SK-N-SH (cell line): ENCODE measurements at regions not wholly inside any gene's neighbourhood (a gene's known extent, or its start where the extent isn't known, plus 50 kb on each side); places are given as distances from the start of the nearest gene placed in this dataset.

Experiments used
- CTCF ChIA-PET: fragments of 300-600, 350-600 bp; formaldehyde crosslinking; extraction: SDS; loops from one replicate; lab custom pipeline; 2021; lab: Yijun Ruan, JAX
- POLR2A ChIA-PET: fragments of 350-600 bp; sonication (Branson Sonifier 250); formaldehyde crosslinking; extraction: SDS; loops from one replicate; lab custom pipeline; 2020; ENCODE audit warnings: antibody characterized with exemption, inconsistent platforms; lab: Yijun Ruan, JAX
- DNase-seq: peaks from one replicate; pipeline ENCODE4 v3.0.0; 2012
- H2AFZ ChIP-seq: fragments of 200-600 bp; sonication (generic); 2 replicates; pipeline ENCODE4 v1.8.1; 2016; ENCODE audit warnings: antibody characterized with exemption, mild to moderate bottlenecking, low read depth
- H3F3A ChIP-seq: fragments of 200-600 bp; sonication (generic); replicated peaks from 2 replicates; pipeline ENCODE3; 2016; ENCODE audit warnings: antibody characterized with exemption, mild to moderate bottlenecking; ENCODE audit not compliant: insufficient read depth
- H3K27ac ChIP-seq, 2 experiments: fragments of 200-500 bp in 1 of 2; fragments of 200-600 bp in 1 of 2; sonication (Bioruptor generic) in 1 of 2; sonication (generic), shearing (Covaris generic) in 1 of 2; 2 replicates each; pipeline versions ENCODE4 v1.5.1 to v1.6.1; 2014 to 2016; ENCODE audit warnings: low read depth in 2 of 2, inconsistent platforms in 1 of 2, low read length in 1 of 2, mild to moderate bottlenecking in 1 of 2, mixed read lengths in 1 of 2
- H3K27me3 ChIP-seq: fragments of 200-600 bp; sonication (generic), shearing (Covaris generic); 2 replicates; pipeline ENCODE4 v1.6.1; 2016; ENCODE audit warnings: mixed run types; ENCODE audit not compliant: insufficient read depth
- H3K36me3 ChIP-seq, 2 experiments: fragments of 200-500 bp in 1 of 2; fragments of 200-600 bp in 1 of 2; sonication (Bioruptor generic) in 1 of 2; sonication (generic) in 1 of 2; replicated peaks in 1 of 2; 2 replicates each; pipeline versions ENCODE3 to v1.5.1; 2014 to 2016; ENCODE audit warnings: low read length in 1 of 2, mild to moderate bottlenecking in 1 of 2; ENCODE audit not compliant: insufficient read depth in 2 of 2, control insufficient read depth in 1 of 2
- H3K4me1 ChIP-seq, 2 experiments: fragments of 200-500 bp in 1 of 2; fragments of 200-600 bp in 1 of 2; sonication (Bioruptor generic) in 1 of 2; sonication (generic), shearing (Covaris generic) in 1 of 2; 2 replicates each; pipeline versions ENCODE4 v1.5.1 to v1.6.1; 2014 to 2016; ENCODE audit warnings: low read depth in 1 of 2, low read length in 1 of 2, mixed run types in 1 of 2; ENCODE audit not compliant: insufficient read depth in 2 of 2, control insufficient read depth in 1 of 2
- H3K4me2 ChIP-seq: fragments of 200-600 bp; sonication (generic), shearing (Covaris generic); 2 replicates; pipeline ENCODE4 v1.6.1; 2017; ENCODE audit warnings: mixed run types
- H3K4me3 ChIP-seq, 2 experiments: fragments of 200-500 bp in 1 of 2; fragments of 200-600 bp in 1 of 2; sonication (Bioruptor generic) in 1 of 2; sonication (generic), shearing (Covaris generic) in 1 of 2; 2 replicates each; pipeline versions ENCODE4 v1.5.1 to v1.8.1; 2014 to 2016; ENCODE audit warnings: low read depth in 2 of 2, inconsistent platforms in 1 of 2, low read length in 1 of 2, mild to moderate bottlenecking in 1 of 2, mixed read lengths in 1 of 2, moderate library complexity in 1 of 2
- H3K79me2 ChIP-seq: fragments of 200-600 bp; sonication (generic); 2 replicates; pipeline ENCODE4 v1.8.1; 2017; ENCODE audit warnings: mild to moderate bottlenecking; ENCODE audit not compliant: insufficient read depth
- H3K9ac ChIP-seq: fragments of 200-600 bp; sonication (generic); 2 replicates; pipeline ENCODE4 v1.6.1; 2017; ENCODE audit warnings: mixed run types
- H3K9me2 ChIP-seq: fragments of 200-600 bp; sonication (generic); 2 replicates; pipeline ENCODE4 v1.6.1; 2017; ENCODE audit warnings: mixed run types
- H3K9me3 ChIP-seq: fragments of 200-600 bp; sonication (generic); 2 replicates; pipeline ENCODE4 v1.6.1; 2017; ENCODE audit warnings: mixed run types, mild to moderate bottlenecking, moderate library complexity
- H4K20me1 ChIP-seq: fragments of 200-600 bp; sonication (generic); 2 replicates; pipeline ENCODE4 v1.6.1; 2017; ENCODE audit warnings: mild to moderate bottlenecking, mixed run types; ENCODE audit not compliant: insufficient read depth
- ELF1 ChIP-seq: IDR thresholded peaks from 2 replicates; pipeline ENCODE4 v1.4.0; 2012
- FOXJ3 ChIP-seq: sonication (generic); formaldehyde crosslinking; IDR thresholded peaks from 2 replicates; pipeline ENCODE4 v1.5.1; 2020; ENCODE audit warnings: mild to moderate bottlenecking, missing genetic modification reagents
- WGBS: methylation state at CpG from one replicate; pipeline ENCODE4 v1.1.6; 2017; ENCODE audit warnings: low lambda C conversion rate; 5-methylcytosine and 5-hydroxymethylcytosine counted together
- TF ChIP-seq, protein P1 (sequence below): IDR thresholded peaks from 2 replicates; pipeline ENCODE4; 2012
- TF ChIP-seq, protein P2 (sequence below): IDR thresholded peaks from 2 replicates; pipeline ENCODE4 v1.6.1; 2012; ENCODE audit warnings: mild to moderate bottlenecking, low read depth, low read length, moderate library complexity
- TF ChIP-seq, protein P3 (sequence below): fragments of 150-350 bp; IDR thresholded peaks from 2 replicates; pipeline ENCODE4 v1.6.1; 2017; ENCODE audit warnings: antibody characterized with exemption, low read length, low read depth, borderline replicate concordance

DNA sequence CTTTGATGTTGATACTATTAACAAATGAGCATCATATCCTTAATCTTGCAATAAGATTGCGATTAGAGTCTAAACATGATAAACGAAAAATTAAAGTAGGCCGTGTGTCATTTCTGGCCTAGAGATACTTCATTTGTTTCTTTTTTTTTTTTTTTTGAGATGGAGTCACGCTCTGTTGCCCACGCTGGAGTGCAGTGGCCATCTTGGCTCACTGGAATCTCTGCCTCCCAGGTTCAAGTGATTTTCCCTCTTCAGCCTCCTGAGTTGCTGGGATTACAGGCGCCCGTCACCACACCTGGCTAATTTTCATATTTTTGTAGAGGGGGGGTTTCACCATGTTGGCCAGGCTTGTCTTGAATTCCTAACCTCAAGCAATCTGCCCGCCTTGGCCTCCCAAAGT lies 446.9 kb downstream of the PCNX1 start:
- Histone ChIP-seq H3K27ac (peak overlapping the region; percentile 37 to 78; a peak in 3 of 4 replicates), H3K79me2 (peaks cover 97% of the 10 kb centered on the region), H2AFZ (no peak overlapping the region), H4K20me1 (no peaks in the 10 kb centered on the region), H3K9me3 (no peaks in the 10 kb centered on the region), H3K36me3 (no peaks in the 10 kb centered on the region), H3K4me3 (no peak overlapping the region), H3K27me3 (no peaks in the 10 kb centered on the region), H3K9ac (no peak overlapping the region), H3F3A (peaks cover 6% of the 10 kb centered on the region), H3K9me2 (no peaks in the 10 kb centered on the region), H3K4me1 (peaks cover 28% of the 10 kb centered on the region in 2 experiments; a peak in 3 of 4 replicates), H3K4me2 (no peak overlapping the region)
- POLR2A ChIA-PET, result no interaction called here
- CTCF ChIA-PET, result interaction anchor here (1.0 kb wide), 1 partner anchor 188 kb away, joined by 3 read pairs; no protein-coding TSS in a partner anchor
- DNase-seq, result no peak
- WGBS, result 97% methylated on average over 8 of the region's 8 CpGs
- no peak for TF ChIP-seq FOXJ3 (CRISPR knock-in tag)
- TF ChIP-seq, protein P1, sequence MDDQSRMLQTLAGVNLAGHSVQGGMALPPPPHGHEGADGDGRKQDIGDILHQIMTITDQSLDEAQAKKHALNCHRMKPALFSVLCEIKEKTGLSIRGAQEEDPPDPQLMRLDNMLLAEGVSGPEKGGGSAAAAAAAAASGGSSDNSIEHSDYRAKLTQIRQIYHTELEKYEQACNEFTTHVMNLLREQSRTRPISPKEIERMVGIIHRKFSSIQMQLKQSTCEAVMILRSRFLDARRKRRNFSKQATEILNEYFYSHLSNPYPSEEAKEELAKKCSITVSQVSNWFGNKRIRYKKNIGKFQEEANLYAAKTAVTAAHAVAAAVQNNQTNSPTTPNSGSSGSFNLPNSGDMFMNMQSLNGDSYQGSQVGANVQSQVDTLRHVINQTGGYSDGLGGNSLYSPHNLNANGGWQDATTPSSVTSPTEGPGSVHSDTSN, result no peak
- TF ChIP-seq, protein P2, sequence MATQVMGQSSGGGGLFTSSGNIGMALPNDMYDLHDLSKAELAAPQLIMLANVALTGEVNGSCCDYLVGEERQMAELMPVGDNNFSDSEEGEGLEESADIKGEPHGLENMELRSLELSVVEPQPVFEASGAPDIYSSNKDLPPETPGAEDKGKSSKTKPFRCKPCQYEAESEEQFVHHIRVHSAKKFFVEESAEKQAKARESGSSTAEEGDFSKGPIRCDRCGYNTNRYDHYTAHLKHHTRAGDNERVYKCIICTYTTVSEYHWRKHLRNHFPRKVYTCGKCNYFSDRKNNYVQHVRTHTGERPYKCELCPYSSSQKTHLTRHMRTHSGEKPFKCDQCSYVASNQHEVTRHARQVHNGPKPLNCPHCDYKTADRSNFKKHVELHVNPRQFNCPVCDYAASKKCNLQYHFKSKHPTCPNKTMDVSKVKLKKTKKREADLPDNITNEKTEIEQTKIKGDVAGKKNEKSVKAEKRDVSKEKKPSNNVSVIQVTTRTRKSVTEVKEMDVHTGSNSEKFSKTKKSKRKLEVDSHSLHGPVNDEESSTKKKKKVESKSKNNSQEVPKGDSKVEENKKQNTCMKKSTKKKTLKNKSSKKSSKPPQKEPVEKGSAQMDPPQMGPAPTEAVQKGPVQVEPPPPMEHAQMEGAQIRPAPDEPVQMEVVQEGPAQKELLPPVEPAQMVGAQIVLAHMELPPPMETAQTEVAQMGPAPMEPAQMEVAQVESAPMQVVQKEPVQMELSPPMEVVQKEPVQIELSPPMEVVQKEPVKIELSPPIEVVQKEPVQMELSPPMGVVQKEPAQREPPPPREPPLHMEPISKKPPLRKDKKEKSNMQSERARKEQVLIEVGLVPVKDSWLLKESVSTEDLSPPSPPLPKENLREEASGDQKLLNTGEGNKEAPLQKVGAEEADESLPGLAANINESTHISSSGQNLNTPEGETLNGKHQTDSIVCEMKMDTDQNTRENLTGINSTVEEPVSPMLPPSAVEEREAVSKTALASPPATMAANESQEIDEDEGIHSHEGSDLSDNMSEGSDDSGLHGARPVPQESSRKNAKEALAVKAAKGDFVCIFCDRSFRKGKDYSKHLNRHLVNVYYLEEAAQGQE, result no peak
- TF ChIP-seq, protein P3, sequence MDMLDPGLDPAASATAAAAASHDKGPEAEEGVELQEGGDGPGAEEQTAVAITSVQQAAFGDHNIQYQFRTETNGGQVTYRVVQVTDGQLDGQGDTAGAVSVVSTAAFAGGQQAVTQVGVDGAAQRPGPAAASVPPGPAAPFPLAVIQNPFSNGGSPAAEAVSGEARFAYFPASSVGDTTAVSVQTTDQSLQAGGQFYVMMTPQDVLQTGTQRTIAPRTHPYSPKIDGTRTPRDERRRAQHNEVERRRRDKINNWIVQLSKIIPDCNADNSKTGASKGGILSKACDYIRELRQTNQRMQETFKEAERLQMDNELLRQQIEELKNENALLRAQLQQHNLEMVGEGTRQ, result no peak

DNA sequence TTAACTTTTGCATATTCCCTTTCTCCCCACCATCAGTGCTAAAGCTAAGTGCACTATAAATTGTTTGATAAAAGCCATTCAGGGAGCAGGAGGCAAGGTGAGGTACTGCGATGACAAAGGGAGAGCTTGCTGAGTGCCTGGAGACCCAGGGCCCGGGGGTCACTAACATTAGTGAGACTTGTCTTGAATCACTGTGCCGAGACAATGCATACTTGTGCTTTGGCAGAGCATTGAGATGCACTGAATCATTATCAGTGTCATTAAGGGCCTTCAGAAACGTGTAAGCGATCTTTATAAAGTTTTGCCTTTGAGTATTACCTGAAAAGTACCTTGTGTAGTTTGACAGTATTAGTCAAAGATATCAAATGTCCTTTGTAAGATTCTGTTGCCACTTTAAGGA lies 447.5 kb downstream of the PCNX1 start:
- Histone ChIP-seq H3K36me3 (no peaks in the 10 kb centered on the region), H2AFZ (no peak overlapping the region), H3K9me3 (no peaks in the 10 kb centered on the region), H3K4me3 (0 out of 4 replicates have a peak overlapping the region, but pooled peaks of 1 of the 2 experiments have one; percentile 1), H3F3A (peaks cover 6% of the 10 kb centered on the region), H3K27ac (peak overlapping the region; percentile 37 to 78), H3K79me2 (peaks cover 97% of the 10 kb centered on the region), H3K4me1 (peaks cover 28% of the 10 kb centered on the region in 2 experiments; a peak in 3 of 4 replicates), H3K27me3 (no peaks in the 10 kb centered on the region), H3K4me2 (peak overlapping the region; percentile 38), H3K9me2 (no peaks in the 10 kb centered on the region), H3K9ac (no peak overlapping the region), H4K20me1 (no peaks in the 10 kb centered on the region)
- CTCF ChIA-PET, result interaction anchor here (1.0 to 1.5 kb wide), 2 partner anchors 40 to 188 kb away, joined by 3 to 4 read pairs; no protein-coding TSS in a partner anchor
- POLR2A ChIA-PET, result no interaction called here
- DNase-seq, result no peak
- no peak for TF ChIP-seq ELF1
- TF ChIP-seq, protein P1, result 0 out of 2 replicates have a peak, but pooled peaks have one; percentile 3
- 49% methylated on average over 5 of the region's 5 CpGs for WGBS
